Lung (tissue), 11 donors: ENCODE measurements at regions not wholly inside any gene's neighbourhood (a gene's known extent, or its start where the extent isn't known, plus 50 kb on each side); places are given as distances from the start of the nearest gene placed in this dataset.
A peak's percentile ranks its signal among the peaks of the same experiment; 100 is the strongest.

ENCODE experiments used
- ATAC-seq: fragments of 200-7000 bp; cut with Tn5 transposase; one replicate; pipeline ENCODE4 v1.9.1; 2020; ENCODE audit warnings: moderate number of reproducible peaks; ENCODE audit not compliant: insufficient read depth, low FRiP score
- DNase-seq, 3 donors: peaks; one replicate each; pipeline ENCODE4 v3.0.0-alpha.2; 2013 to 2017
- H3K27ac ChIP-seq, 2 donors: one replicate each; pipeline ENCODE4 v1.5.1; 2013; ENCODE audit warnings: mild to moderate bottlenecking in 2 of 2, moderate library complexity in 2 of 2, control low read depth in 1 of 2, inconsistent platforms in 1 of 2, low read depth in 1 of 2, low read length in 1 of 2
- H3K27me3 ChIP-seq, 3 donors: one replicate each; pipeline ENCODE4 v1.5.1; 2013; ENCODE audit warnings: low read length in 2 of 3; ENCODE audit not compliant: control insufficient read depth in 3 of 3, insufficient read depth in 3 of 3
- H3K36me3 ChIP-seq, 4 donors: one replicate each; pipeline ENCODE4 v1.5.1; 2013; ENCODE audit warnings: low read length in 4 of 4, mild to moderate bottlenecking in 1 of 4, moderate library complexity in 1 of 4; ENCODE audit not compliant: control insufficient read depth in 4 of 4, insufficient read depth in 4 of 4
- H3K4me1 ChIP-seq, 5 donors: one replicate each; pipeline ENCODE4 v1.5.1; 2013; ENCODE audit warnings: low read length in 5 of 5, mild to moderate bottlenecking in 2 of 5, moderate library complexity in 1 of 5; ENCODE audit not compliant: control insufficient read depth in 5 of 5, insufficient read depth in 5 of 5
- H3K4me3 ChIP-seq: one replicate; pipeline ENCODE4 v1.5.1; 2013; ENCODE audit warnings: mild to moderate bottlenecking, control low read depth, moderate library complexity
- H3K9ac ChIP-seq, 2 donors: one replicate each; pipeline ENCODE4 v1.5.1; 2013; ENCODE audit warnings: low read length in 2 of 2, control low read depth in 1 of 2; ENCODE audit not compliant: insufficient read depth in 1 of 2
- H3K9me3 ChIP-seq, 4 donors: one replicate each; pipeline ENCODE4 v1.5.1; 2013; ENCODE audit warnings: low read length in 3 of 4, mild to moderate bottlenecking in 1 of 4, moderate library complexity in 1 of 4; ENCODE audit not compliant: control insufficient read depth in 4 of 4, insufficient read depth in 3 of 4
- CTCF ChIP-seq: IDR thresholded peaks from 2 replicates; pipeline ENCODE4 v1.5.1; 2012; ENCODE audit warnings: mild to moderate bottlenecking; ENCODE audit errors: control extremely low read depth, extremely low read depth
- WGBS, 2 donors: extraction: QIAGEN DNeasy Blood & Tissue Kit; methylation state at CpG; one replicate each; pipeline ENCODE4 v1.1.7; 2013; 5-methylcytosine and 5-hydroxymethylcytosine counted together
- donor health status: control.
- donor health status: control.
- donor health status: Bipolar disorder and iron deficiency.
- donor health status: healthy.
- donor health status: DM: yes; HTN: yes; CAD: no.

DNA sequence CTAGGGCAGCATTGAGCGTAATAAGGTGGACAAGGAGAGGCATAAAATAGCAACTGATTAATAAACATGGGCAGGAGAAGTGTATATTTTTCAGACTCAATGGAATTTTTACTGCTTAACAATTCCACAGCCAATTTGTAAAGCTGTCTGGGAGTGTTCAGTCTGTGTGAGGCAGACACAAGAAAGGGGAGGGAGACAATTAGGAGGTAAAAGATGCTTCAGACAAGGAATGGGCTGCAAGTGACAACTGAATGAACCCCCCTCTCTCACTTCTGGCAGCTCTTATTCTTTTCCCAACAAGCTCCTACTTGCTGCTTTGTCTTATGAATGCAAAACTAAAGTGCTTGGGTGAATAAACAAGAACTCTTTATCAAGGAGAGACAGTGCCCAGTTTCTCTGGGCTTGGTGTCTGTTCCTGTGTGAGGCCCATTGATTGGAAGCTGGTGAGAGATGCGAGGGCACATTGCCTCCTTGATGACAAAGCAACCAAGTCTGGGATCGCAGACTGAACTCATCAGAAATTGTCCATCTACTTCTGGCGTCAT, 575.3 kb downstream of the RNF144B start:
- ATAC-seq (no peak), DNase-seq (no peak)
- no peak overlapping the region for H3K4me3 ChIP-seq
- 83 to 91% methylated on average over 4 of the region's 4 CpGs for WGBS, 2 donors
- H3K27ac ChIP-seq: no peak overlapping the region
- no peaks in the 10 kb centered on the region for H3K27me3 ChIP-seq
- H3K36me3 ChIP-seq: no peaks in the 10 kb centered on the region
- TF ChIP-seq CTCF: no peak
- no peak overlapping the region for H3K9ac ChIP-seq
- peaks cover 0 to 2% (median 0%) of the 10 kb centered on the region in 4 donors for H3K9me3 ChIP-seq
- H3K4me1 ChIP-seq: no peaks in the 10 kb centered on the region

GRCh38 chr6:18963439-18963838, 576.3 kb downstream of the RNF144B start:
- ATAC-seq: no peak
- Histone ChIP-seq H3K9me3 (peaks cover 0 to 2% (median 0%) of the 10 kb centered on the region in 4 donors), H3K36me3 (no peaks in the 10 kb centered on the region), H3K27me3 (no peaks in the 10 kb centered on the region), H3K27ac (no peak overlapping the region), H3K4me1 (no peaks in the 10 kb centered on the region), H3K9ac (no peak overlapping the region), H3K4me3 (no peak overlapping the region)
- DNase-seq: no peak
- WGBS, 2 donors: 91% methylated on average over 3 of the region's 3 CpGs
- no peak for TF ChIP-seq CTCF

- Histone ChIP-seq H3K4me3 (no peak overlapping the region), H3K4me1 (peaks cover 0 to 3% (median 0%) of the 10 kb centered on the region in 5 donors), H3K27ac (no peak overlapping the region), H3K9me3 (no peaks in the 10 kb centered on the region), H3K9ac (no peak overlapping the region), H3K27me3 (no peaks in the 10 kb centered on the region), H3K36me3 (no peaks in the 10 kb centered on the region)
- WGBS, 2 donors: 60 to 69% methylated on average over 3 of the region's 3 CpGs
- no peak for TF ChIP-seq CTCF
- ATAC-seq: no peak
- peak in 1 of 3 donors; percentile 38 for DNase-seq
These were observed 586.1 kb downstream of the RNF144B start for GRCh38 chr6:18973251-18973650.

DNA sequence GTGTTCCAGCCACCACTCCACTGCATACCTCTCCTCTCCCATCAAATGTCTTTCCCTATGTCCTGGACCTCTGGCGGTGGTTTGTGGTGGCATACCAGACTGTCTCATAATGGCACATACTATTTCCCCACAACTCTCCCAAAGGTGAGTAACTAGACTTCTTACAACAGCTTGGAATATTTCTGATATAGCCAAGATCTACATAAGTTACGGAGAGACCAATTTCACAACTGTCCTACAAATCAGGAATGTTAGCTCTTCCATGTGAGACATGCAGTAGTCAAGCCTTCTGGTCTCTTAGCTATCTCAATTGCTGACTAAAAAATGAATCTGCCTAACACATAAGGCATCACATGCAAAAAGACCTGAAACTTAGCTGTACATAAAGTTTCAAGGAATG, 588.9 kb downstream of the RNF144B start:
- WGBS, 2 donors: 94 to 95% methylated on average over 2 of the region's 2 CpGs
- no peak for TF ChIP-seq CTCF

More for the DNA sequence above, 588.9 kb downstream of the RNF144B start:
- no peak for ATAC-seq
- H3K9ac ChIP-seq: no peak overlapping the region
- DNase-seq: no peak
- no peak overlapping the region for H3K27ac ChIP-seq
- H3K27me3 ChIP-seq: no peaks in the 10 kb centered on the region
- H3K9me3 ChIP-seq: no peaks in the 10 kb centered on the region
- no peaks in the 10 kb centered on the region for H3K36me3 ChIP-seq
- H3K4me1 ChIP-seq: peaks cover 0 to 3% (median 0%) of the 10 kb centered on the region in 5 donors
- no peak overlapping the region for H3K4me3 ChIP-seq
